NCI-H345 treated with DMSO at 0.1 percent for 48 hours (cell line): ENCODE measurements at regions not wholly inside any gene's neighbourhood (a gene's known extent, or its start where the extent isn't known, plus 50 kb on each side); places are given as distances from the start of the nearest gene placed in this dataset.

Source experiments
- DNase-seq: peaks from one replicate; lab custom pipeline; 2025; ENCODE audit not compliant: unreplicated experiment; lab: John Stamatoyannopoulos, UW

DNA sequence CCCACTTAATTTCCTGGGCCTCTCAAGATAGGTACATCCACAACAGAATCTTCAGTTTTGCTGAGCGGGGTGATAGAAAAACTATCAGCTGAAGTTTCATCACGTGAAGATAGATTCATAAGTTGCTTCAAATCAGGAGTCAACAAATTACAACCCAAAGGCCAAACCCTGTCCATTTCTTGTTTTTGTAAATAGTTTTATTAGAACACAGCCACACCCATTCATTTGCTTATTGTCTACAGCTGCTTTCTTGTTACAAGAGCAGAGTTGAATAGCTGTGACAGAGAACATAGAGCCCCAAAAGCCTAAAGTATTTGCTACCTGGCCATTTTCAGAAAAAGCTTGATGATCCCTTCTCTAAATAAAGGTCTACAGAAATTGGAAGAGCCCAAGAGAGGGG lies 300.1 kb upstream of the CDH5 start:
- DNase-seq: no peak

DNA sequence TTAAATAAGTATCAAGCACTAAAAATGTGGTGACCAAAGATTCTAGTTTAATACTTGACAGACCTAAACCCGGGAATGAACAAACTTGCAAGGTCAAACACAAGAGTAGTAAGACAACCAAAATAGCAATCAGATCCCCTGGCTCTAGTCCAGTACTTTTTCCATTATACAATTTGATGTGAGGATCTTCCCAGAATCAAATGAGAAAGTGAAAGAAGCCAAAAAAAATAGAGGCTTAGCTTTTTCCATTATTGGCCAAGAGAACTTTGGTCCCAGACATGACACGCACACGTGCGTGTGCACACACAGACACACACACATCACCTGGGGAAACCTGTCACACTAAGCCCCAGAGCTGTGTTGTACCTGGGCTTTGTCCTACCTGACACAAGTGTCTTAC lies 300.6 kb upstream of the CDH5 start:
- DNase-seq: no peak

DNA sequence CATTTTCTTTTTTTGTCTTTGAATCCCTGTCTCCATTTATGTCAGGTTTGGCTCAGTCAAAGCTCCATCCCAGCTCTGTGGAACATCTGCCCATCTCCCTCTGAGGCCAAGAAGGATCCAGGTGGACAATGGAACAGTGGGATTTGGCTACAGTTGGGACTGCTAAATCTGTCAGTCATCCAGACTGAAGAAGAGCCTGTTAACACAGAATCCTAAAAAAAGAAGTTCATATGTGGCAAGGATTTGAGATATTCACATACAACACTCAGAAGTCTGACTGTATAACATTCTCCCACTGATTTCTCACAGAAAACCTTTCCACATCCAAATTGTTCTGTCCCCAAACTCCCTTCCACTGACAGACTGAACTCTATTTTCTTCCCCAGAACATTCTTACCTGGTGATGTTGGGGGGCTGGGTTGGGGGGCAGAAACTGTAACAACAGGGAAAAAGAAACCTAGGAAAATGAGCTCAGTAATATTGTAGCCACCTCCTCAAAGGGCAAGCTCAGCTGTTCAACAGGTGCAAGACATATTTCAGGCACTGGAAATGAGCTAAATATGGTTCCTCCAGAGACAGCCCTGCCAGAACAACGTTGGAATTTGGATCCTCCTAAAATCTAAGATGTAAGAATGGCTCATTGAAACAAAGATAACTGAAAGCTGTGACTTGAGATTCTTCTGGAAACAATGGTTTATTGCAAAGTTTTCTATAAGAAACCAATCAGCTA lies 301.5 kb upstream of the CDH5 start:
- DNase-seq: no peak

DNA sequence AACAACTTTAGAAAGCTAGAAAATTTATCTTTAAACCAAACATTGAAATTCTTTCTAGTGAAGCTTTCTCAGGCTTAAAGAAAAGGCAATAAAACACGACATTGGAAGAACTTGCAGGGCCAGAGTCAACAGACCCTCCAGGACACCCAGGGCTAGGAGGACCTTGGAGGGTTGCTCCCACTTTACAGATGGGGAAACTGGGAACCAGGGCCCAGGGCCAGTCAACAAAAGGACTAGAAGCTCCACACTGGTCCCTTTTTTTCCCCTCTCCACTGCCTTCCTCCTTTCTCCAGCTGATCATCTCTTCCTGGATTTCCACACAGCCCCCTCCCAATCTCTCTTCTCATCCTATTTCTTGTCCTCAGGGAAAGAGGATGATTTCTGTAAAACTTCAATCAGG lies 307.7 kb upstream of the CDH5 start:
- no peak for DNase-seq

DNA sequence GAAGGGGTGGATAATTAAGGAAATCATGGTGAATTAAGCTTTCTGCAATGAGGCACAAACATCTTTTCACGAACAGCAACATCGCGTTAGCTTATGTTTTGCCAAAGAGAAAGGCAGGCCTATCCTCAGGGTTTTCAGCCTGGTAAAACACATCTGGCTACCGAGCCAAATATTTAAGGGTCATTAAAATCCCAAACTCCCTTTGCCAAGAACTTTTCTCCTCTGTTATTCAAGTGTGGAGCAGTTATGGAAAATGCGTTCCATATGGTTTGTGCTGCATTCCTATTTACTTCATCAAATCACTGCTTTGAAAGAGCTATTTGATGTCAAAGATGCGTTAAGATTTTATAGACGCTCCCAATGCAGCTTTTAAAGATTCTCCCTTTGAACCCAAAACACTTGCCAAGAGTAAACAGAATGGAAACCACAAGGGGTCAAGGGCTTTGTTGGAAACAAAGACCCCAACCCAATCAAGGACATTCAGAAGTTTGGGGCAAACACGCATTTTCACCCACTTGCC lies 308.3 kb upstream of the CDH5 start:
- DNase-seq: no peak

DNA sequence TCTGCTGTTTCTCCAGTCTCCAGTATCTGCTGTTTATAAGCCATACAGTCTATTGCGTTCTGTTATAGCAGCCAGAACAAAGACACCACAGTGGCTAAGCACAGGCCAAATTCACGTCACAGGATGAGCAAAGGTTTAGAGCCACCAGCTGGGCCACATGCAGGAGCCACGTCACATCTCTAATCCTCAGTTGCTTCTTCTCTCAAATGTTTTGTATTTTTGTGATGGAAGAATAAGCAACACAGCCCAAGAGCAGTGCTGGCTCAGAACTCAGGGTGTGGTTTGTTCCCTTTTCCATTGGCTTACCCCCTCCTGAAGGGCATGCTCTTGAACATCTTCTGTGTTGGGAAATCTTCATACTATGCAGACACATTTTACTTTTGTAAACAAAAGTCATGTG lies 309.4 kb upstream of the CDH5 start:
- no peak for DNase-seq

DNA sequence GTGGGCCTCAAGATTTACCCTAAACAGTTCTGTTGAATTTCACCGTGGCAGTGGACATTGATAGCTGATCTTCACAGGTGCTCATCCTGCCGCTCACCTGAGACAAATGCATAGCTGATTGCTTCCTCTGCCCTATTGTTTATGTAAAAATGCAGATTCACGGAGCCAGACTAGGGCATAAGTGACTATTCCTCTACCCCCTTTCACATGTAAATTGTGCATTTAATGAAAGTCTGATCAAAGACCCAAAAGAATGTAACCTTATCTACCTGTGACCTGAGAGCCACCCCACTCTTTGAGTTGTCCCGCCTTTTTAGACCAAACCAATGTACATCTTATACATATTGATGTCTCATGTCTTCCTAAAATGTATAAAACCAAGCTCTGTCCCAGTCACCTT lies 312.4 kb upstream of the CDH5 start:
- DNase-seq: no peak

DNA sequence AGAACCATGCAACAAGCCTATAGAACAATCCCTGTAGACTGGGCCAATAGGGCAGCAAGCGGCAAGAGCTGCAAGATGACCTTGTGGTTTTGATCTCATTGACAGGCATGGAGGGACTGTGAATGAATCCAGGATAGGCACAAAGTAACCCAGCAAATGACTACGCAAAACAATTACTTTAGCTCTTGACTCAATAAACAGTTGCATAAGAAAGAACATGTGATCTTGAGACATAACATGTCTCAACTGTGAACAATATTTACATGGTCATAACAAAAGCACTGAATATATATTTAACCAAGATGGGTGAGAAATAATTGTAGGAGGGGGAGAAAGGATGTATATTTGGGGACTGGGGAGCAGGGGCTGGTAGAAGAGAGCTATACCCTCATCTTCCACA lies 313.7 kb upstream of the CDH5 start:
- no peak for DNase-seq

DNA sequence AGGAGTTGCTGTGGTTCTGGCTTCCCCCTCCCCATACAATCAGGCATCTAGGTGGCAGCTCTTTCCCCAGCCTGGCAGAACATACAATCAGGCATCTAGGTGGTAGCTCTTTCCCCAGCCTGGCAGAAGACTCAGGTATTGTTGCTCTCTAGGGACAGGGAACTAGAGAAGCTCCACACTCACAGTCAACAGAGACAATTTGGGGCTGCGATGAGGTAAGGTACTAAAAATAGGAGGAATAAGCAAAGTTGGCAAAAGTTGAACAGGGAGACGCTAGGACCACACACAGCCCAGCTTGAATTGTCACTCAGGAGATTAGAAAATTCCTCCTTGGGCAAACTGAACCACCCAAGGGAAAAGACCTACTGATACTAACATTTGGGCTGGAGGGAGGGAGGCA lies 315.5 kb upstream of the CDH5 start:
- DNase-seq: no peak

DNA sequence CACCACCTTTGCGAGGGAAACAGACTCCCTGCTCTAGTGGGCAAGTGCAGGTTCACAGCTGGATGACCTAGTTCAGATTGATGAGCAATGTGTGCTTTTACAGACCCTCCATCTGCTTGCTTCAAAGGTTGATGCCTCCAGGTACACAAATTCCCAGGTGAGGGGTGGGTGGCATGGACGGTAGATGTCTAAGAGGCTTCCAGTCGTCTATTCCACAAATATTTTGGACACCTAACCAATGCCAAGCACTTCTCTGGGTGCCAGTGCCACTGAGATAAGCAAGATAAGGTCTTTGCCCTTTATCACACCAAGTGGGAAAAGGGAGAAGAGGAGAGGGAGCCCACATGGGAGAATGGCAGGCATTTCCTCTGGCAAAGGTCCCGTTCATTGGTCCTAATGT lies 316.6 kb upstream of the CDH5 start:
- no peak for DNase-seq

DNA sequence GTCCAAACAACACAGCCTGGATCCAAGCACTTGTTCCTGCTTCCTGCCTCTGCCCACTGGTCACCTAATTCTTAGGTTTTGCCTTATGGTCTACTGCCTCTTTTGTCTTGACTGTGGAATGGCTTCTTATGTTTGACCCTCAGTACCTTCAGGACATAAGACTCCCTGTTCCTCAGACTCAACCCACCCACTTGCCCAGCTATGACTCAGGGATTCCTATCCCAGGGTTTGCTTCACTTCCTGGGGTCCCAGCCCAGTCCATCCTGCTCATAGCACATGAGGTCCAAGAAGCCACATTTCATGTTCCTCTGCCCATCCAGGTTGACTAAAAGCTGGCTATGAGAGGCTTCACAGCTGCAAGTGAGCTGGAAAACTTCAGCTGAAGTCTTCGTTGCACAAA lies 320.9 kb upstream of the CDH5 start:
- DNase-seq: no peak

DNA sequence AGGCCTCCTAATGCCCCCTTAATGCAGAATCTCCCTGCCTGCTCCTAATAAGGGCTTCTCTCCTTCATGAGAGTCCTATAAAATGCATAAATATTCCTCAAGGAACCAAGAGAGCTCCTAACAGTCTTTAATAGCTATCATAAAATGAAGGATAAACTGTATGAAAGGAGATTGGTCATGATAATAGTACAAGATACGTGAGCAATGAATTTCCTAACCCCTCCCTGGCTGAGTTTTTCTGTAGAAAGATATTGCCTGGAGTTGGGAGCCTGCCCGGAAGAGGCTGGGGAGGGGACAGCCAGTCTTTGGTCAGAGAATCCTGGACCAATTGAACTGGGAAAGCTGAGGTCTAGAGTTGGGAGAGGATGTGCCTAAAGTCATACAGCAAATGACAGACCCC lies 321.9 kb upstream of the CDH5 start:
- no peak for DNase-seq

DNA sequence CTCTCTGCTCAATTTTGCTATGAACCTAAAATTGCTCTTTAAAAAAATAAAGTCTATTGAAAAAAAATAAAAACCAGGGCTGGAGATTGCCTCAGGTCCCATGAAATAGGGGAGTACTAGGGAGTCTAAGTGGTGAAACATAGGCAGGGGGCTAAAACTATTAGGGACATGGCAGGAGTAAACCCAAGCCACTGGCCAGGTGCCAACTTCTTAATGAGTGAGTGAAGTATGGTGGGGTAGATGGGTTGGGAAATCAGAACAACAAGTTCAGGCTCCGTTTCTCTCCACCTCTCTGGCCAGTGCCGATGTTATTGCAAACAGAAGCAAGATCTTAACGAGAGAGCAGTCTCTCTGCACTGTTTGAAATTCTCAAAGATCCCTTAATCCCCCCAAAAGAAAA lies 322.4 kb upstream of the CDH5 start:
- DNase-seq: no peak

DNA sequence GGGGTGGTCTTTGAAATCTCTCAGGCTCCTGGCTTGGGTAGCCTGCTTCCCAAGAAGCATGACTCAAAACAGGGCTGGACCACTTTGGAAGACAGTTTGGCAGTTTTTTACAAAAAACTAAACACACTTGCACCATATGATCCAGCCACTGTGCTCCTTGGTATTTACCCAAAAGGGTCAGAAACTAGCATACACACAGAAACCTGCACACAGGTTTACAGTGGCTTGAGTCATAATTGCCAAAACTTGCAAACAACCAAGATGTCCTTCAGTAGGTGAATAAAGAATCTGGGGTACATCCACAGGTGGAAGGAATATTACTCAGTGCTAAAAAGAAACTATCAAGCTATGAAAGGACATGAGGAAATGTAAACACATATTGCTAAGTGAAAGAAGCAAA lies 323.2 kb upstream of the CDH5 start:
- no peak for DNase-seq

DNA sequence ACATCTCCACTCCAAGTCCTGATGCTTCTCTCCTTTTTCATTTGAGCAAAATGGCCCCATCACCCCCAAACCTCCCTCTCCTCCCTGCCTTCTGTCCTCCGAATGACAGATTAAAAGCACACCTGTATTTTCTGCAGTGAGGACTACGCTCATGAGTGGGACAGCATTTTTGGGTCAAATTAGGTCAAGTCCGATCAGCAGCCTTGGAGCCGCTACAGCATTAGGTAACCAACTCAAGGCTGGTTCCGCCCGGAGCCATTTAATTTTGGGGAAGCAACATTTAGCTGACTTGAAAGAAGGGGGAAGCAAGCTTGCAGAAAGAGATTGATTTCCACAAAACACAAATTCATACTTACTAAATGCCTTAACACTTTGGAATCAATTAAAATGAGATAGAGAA lies 324.1 kb upstream of the CDH5 start:
- no peak for DNase-seq

DNA sequence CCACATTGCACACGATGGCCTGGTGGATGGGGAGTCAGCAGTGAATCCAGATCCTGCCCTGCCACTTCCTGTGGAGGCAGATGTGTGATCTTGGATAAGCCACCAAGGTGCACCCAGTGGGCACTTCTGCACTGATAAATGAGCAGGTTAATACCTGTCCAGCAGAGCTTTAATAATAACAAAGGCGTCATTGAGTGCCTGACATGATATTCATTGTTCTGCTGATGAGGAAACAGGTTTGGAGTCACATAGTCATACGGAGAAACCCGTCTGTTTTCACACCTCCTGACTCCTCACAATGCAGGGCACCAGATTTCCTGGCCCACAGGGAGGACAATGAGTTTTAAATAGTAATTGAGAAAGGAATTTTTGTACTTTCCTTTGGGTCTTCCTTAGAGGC lies 324.6 kb upstream of the CDH5 start:
- no peak for DNase-seq

DNA sequence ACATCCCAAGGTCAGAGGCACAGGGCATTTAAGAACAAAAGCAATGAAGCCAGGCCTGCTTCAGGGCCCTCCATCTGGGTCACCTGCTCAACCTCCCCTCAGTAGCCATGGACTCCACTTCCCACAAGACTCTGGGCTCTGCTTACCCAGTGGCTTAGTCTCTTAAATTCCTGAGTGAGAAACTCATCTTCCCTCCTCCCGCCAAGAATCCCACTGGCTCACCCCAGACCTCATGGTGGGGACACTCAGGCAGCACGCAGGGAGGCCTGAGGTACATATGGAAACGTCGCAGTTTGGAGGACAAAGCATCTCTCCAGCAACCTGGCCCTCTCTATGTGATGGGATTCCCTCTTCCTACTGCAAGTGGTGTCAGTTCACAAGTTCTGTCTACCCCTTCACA lies 326.7 kb upstream of the CDH5 start:
- no peak for DNase-seq

DNA sequence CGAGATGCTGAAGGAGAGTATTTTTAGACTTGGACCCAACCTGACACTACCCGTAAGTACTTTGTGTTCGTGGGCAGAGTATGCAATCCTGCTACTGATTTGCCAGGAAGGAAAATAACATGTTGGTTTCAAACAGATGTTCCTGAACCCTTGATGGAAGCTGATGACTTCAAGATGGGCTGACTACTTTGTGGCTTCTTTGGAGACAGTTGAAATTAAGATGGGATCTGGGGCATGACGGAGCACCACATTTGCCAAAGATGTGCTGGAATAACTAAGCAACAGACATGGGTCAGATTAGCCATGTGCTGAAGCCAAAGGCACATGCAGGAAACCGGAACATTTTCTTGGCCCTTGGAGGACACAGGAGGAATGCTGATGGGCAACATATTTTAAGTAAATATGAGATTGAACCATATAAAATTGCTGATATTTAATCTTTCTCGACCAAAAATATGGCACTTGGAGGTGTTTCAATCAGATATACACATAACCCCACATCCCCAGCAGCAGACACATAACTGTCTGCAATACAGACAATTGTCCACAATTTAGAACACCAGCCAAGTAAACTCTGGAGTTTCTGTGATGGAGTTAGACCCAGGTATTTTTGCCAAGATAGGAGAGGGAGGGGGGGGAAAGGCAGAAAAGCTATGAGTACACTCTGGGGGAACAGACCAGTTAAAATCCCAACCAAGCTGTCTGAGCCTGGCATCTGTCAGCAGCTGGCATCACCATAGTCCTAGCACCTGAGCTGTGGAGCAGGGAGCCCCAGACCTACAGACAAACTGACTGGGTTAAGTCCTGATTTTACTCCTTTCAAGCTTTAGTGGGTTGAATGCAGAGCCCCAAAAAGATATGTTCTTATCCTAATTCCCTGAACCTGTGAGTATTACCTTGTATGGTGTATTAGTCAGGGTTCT lies 329.4 kb upstream of the CDH5 start:
- no peak for DNase-seq

DNA sequence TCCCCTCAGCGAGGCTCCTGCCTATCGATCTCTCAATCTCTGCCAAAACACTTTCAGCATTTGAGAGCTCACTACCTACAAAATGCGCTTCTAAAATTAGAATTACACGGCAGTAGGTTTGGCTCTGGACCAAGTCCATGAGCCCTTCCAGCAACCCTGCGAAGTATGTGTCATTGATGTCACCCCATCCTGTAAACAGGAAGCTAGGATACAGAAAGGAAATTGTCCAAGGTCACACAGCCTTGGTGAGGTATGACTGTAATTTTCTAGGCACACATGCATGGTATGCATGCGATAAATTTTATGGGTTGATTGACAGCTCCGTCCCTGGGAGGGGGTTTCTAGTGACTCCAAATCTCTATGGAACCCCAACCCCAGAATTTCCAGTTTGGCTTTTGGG lies 330.3 kb upstream of the CDH5 start:
- DNase-seq: no peak

DNA sequence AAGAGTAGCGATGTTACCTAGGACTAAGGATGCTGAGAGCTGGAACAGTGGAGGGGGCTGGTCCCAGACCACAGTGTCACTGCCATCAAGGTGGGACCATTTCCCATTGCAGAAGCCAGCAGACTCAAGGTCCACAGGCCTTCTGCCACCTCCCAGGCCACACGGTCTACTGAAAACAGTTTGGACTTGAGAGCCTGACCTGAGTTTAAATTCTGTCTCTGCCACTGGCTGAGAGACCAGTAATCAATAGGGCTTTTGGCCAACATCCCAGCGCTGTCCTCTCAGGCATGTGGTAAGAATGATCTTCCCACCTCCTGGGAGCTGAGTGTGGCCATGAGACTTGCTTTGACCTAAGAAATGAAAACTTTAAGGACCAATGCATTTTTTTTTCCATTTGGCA lies 331.4 kb upstream of the CDH5 start:
- no peak for DNase-seq

DNA sequence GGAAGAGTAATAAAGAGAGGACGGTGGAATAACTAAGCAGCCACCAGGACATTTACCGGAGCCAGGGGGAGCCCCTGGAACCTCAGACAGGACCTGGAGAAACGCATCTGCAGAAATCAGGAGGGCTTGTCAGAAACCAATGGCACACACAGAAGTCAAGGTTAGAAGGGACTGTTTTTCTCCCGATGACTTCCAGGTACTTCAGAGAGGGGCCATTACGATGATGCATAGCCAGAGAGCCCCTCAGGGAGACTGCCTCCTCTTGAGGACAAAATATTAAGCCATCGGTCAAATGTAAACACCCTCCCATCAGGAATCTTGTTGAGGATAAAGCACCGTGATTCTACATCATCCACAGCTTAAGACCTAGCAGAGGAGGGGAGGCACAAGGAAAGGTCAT lies 333.6 kb upstream of the CDH5 start:
- no peak for DNase-seq

DNA sequence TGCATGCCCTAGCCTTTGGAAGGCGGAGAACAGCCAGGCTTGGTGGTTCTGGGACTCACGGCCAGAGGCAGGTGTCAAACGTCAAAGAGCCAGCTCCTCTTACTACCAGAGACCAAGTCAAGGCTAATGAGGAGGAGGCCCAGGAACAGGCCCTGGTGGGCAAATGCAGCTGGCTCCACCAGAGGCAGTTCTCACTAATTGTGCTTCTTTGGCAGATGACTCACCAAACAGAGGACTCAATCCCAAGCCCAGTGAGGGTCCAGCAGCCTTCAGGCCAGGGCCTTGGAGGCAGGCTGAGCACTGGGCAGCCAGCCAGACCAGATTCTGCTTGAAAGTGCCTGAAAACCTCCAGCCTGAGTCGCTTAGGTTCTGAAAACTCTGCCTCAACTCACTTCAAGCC lies 336.5 kb upstream of the CDH5 start:
- DNase-seq: no peak
